GM18499 (cell line): ENCODE measurements at regions not wholly inside any gene's neighbourhood (a gene's known extent, or its start where the extent isn't known, plus 50 kb on each side); places are given as distances from the start of the nearest gene placed in this dataset.

Experiments
- ATAC-seq: cut with Tn5 transposase; IDR thresholded peaks from one replicate; pipeline ENCODE4 v1.9.1; 2021; ENCODE audit warnings: moderate number of reproducible peaks; ENCODE audit not compliant: insufficient read depth, unreplicated experiment

DNA sequence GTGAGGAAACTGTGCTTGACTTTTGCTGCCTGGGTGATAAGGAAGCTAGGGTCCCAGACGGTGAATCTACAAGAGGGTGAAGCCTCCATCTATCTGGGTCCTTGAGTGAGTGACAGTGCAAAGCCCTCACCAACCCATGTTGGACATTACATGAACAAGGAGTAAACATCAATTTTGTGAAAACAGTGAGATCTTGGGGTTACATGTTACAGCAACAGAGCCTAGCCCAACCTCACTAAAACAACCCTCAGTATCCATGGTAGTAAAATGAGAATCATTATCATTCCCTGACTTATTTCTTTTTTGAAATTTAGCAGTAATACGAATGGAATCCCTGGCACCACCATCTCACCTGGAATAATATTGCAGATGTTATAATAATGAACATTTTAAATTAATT, 103.4 kb downstream of the TSN start:
- no peak for ATAC-seq

- no peak for ATAC-seq
Observed at GRCh38 chr2:121860033-121860757, 104.7 kb downstream of the TSN start.

GRCh38 chr2:121860758-121861227, 105.3 kb downstream of the TSN start:
- no peak for ATAC-seq

- ATAC-seq = no peak
Observed at GRCh38 chr2:121862286-121862685, 106.8 kb downstream of the TSN start.

- no peak for ATAC-seq
Observed at GRCh38 chr2:121865914-121866313, 110.5 kb downstream of the TSN start.

DNA sequence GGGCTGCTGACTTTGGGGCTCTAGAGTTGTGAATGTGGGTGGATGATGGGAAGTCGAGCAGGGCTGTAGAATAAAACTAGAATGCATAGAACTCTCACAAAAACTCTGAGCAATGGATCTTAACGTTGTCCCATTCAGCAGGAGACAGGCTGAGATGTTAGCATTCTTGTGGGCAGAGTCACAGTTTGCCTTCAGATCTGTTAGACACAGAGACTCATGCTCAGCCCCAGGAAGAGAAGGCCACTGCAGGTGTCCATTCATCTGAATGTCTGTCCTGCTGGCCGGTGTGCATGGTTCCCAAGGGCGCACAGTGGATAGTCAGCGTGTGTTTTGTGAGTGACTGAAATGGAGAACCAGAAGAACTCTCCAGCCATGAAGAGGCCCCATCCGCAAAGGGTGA, 111.3 kb downstream of the TSN start:
- no peak for ATAC-seq

DNA sequence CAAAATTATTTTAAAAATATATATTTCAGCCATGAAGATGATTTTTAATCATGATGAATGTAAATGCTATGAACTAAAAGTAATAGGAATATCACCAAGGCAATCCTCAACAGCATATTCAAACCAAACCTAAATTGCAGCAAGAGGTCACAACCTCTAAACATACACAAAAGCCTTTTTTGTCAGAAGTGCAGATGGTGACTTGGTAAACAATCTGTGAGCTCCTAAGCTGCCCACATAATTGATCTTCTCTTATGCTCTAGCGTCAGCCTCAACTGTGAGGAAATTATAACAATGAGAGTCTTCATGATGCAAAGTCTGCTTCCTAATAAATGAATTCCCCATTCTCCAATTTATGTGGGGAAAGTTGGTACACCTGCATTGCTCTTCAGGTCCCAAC, 113.2 kb downstream of the TSN start:
- no peak for ATAC-seq

GRCh38 chr2:121869363-121869762, 113.9 kb downstream of the TSN start:
- ATAC-seq = no peak

DNA sequence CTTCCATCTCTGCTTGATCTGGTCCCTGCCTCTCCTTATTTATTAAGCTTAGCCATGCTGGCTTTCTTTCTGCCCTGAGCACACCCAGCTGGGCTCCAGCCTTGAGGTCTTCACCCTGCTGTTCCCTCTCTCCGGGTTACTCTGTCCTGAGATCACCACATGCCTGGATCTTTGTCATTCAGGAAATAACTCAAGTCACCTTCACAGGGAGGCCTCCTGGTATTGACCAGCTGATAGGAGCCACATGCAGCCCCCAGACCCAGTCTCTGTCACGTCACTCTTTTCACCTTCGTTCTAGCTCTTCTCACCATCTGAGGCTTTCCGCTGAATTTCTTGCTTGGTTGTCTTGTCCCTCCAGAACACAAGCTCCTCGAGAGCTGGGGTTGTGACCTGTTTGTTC, 114.4 kb downstream of the TSN start:
- ATAC-seq = no peak

DNA sequence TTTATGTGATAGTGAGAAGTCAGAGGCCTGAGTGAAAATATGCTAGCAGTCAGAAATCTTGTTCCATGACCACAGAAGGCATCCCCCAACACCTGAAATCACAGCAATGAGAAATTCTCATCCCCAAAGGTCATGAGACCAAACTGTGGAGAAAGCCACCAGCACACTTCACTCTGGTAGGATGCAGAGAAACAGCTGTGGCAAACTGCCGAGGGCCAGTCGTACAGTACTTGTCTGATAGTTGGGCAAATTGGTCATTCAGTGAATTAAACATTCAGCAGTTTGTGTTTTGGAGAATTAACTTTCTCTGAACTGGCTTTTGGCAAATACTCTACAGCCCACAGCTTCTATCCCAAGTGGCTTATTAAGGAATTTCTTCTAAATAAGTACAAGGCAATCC, 117.2 kb downstream of the TSN start:
- no peak for ATAC-seq

GRCh38 chr2:121873864-121874263, 118.4 kb downstream of the TSN start:
- ATAC-seq = no peak

DNA sequence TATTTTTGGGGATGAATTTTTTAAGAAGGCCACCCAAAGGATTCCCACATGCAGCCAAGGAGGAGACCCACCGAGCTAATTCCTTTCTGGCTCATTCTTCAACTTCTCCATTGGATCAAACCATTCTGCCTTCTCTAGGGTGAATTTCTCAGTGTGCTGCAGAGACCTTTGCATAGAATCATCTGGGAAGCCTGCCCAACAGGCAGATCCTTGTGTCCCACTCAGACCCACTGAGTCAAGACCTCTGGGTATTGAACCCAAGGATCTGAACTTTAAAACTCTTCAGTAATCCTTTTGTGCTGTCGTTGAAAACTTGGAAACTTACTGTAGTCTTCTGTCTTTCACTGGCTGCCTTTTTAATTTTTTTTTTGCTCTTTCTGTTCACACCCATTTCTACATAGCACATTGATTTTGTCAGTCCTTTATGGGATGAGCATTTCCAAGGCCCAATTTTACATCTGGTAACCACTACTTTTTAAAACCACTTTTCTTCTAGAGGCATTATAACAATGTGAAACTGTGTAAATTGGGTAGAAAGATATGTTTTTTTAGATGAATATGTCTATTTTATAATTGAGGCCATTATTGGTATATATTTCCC, 120.2 kb downstream of the TSN start:
- no peak for ATAC-seq

- ATAC-seq = no peak
Observed at GRCh38 chr2:121877366-121877765, 121.9 kb downstream of the TSN start.

GRCh38 chr2:121880283-121880682, 124.8 kb downstream of the TSN start:
- no peak for ATAC-seq

GRCh38 chr2:121881038-121881437, 125.6 kb downstream of the TSN start:
- no peak for ATAC-seq

DNA sequence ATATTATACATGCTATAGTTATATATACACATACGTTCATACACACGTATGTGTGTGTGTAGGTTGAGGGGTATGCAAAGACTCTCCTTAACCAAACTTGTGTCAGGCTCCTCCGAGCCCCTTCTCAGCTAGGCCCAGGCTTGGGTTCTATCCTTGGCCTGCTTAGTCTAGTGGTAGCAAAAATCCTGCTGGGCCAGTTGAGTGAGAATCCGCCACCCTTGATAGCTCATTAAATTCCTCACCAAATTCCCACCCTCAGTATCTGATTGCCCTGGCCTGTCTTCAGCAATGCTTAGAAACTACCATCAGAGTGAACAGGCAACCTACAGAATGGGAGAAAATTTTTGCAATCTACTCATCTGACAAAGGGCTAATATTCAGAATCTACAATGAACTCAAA, 126.5 kb downstream of the TSN start:
- no peak for ATAC-seq

- no peak for ATAC-seq
Observed at GRCh38 chr2:121884078-121884477, 128.6 kb downstream of the TSN start.

DNA sequence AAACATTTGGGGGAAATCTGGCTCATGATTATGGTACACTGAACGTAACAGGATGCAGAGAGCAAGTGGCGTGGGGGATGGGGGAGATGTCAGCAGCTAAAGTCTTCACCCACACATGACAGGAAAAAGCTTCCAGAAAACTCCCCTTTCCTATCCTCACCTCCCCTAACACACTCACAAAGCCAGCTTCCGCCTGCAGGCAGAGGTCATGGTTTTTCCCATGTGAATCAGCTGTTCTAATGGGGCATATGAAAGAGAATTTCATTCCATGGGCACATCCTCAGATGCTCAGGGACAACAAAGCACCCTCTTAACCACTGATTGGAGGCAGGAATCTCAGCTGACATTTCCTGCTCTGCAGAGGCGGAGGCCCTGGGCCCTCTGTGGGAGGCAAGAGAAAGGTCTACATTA, 129.1 kb downstream of the TSN start:
- ATAC-seq = no peak

GRCh38 chr2:121886059-121886458, 130.6 kb downstream of the TSN start:
- no peak for ATAC-seq

GRCh38 chr2:121887513-121888188, 132.2 kb downstream of the TSN start:
- ATAC-seq = no peak

DNA sequence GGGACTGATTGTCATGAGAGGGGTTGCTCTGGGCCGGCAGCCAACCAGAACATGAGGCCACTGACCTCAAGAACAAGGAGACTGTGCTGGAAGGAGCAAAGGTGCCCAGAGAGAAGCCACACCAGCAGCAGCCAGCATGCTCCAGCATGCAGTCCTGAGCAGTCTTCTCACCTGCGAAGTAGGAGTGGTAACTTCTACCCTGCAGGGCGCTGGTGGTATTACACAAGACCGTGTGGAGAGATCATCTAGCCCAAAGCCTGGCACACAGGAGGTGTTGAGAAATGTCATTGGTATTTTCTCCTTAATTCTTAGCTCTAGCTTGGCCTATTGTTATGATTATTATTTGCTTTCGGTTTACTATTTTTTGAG, 132.7 kb downstream of the TSN start:
- peak; percentile 65 for ATAC-seq

DNA sequence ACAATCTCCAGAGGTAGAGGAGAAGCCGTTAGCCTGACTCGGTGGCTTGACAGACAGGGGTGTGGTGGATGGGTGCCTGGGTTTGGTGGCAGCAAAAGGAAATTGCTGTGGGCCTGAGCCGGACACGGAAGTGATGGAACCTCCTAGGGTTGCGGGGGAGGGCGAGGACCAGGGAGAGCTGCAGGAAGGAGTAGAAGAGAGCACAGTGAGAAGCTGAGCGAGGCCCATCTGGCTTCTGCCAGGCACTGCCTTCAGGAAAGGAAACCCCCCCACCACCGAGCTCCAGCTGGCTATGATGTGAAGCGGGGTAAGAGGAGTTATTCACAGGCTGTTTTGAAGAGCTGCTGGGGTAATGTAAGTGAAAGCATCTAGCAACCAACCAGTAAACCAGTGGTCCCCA, 134.6 kb downstream of the TSN start:
- ATAC-seq = no peak
